ENCODE measurements at regions not wholly inside any gene's neighbourhood (a gene's known extent, or its start where the extent isn't known, plus 50 kb on each side); places are given as distances from the start of the nearest gene placed in this dataset.

- Histone ChIP-seq H3K4me1 (peaks cover 0 to 9% (median 0%) of the 10 kb centered on the region in 4 donors), H3K27ac (no peak overlapping the region), H3K9me3 (no peaks in the 10 kb centered on the region), H3K4me3 (no peak overlapping the region), H3K36me3 (no peaks in the 10 kb centered on the region), H3K27me3 (no peaks in the 10 kb centered on the region)
- intact Hi-C loops (cut with DNase I; ENCODE audit: low total_unique reads), result no loop called here
- TF ChIP-seq POLR2AphosphoS5 (IDR thresholded peaks at IDR 0.05) (no peak), EP300 (IDR thresholded peaks at IDR 0.05; ENCODE audit: low read depth) (no peak), CTCF (IDR thresholded peaks at IDR 0.05) (no peak), POLR2A (IDR thresholded peaks at IDR 0.05) (no peak)
- DNase-seq, result no peak
- 87 to 91% methylated on average over 4 of the region's 4 CpGs for WGBS, 2 donors (ENCODE audit: low coverage in 1 of 2)
- in situ Hi-C loops (cut with MboI; ENCODE audit: low pct_ligation_motif_present in 1 of 4, low pct_unique_long_range_greater_than_20kb in 1 of 4, low sequenced_read_pairs in 3 of 4), result no loop called here
These were observed 65.2 kb downstream of the CGGBP1 start for GRCh38 chr3:87993566-87993965.

GRCh38 chr3:87987952-87988351, 70.9 kb downstream of the CGGBP1 start:
- Histone ChIP-seq H3K36me3 (no peaks in the 10 kb centered on the region), H3K27me3 (no peaks in the 10 kb centered on the region), H3K27ac (no peak overlapping the region), H3K4me1 (no peaks in the 10 kb centered on the region), H3K4me3 (no peak overlapping the region), H3K9me3 (no peaks in the 10 kb centered on the region)
- 52 to 57% methylated on average over 2 of the region's 2 CpGs for WGBS, 2 donors (ENCODE audit: low coverage in 1 of 2)
- TF ChIP-seq POLR2AphosphoS5 (IDR thresholded peaks at IDR 0.05) (no peak), EP300 (IDR thresholded peaks at IDR 0.05; ENCODE audit: low read depth) (no peak), POLR2A (IDR thresholded peaks at IDR 0.05) (no peak), CTCF (IDR thresholded peaks at IDR 0.05) (no peak)
- intact Hi-C loops (cut with DNase I; ENCODE audit: low total_unique reads) (no loop called here), in situ Hi-C loops (cut with MboI; ENCODE audit: low pct_ligation_motif_present in 1 of 4, low pct_unique_long_range_greater_than_20kb in 1 of 4, low sequenced_read_pairs in 3 of 4) (no loop called here)
- no peak for DNase-seq

GRCh38 chr3:87982421-87982820, 76.4 kb downstream of the CGGBP1 start:
- 60 to 79% methylated on average over 1 to 3 of the region's 3 CpGs for WGBS, 2 donors (ENCODE audit: low coverage in 1 of 2)
- no peak for DNase-seq
- Histone ChIP-seq H3K27ac (no peak overlapping the region), H3K4me3 (no peak overlapping the region), H3K36me3 (no peaks in the 10 kb centered on the region), H3K4me1 (no peaks in the 10 kb centered on the region), H3K27me3 (no peaks in the 10 kb centered on the region), H3K9me3 (no peaks in the 10 kb centered on the region)
- intact Hi-C loops (cut with DNase I; ENCODE audit: low total_unique reads), result no loop called here
- in situ Hi-C loops (cut with MboI; ENCODE audit: low pct_ligation_motif_present in 1 of 4, low pct_unique_long_range_greater_than_20kb in 1 of 4, low sequenced_read_pairs in 3 of 4), result no loop called here
- TF ChIP-seq POLR2A (IDR thresholded peaks at IDR 0.05) (no peak), EP300 (IDR thresholded peaks at IDR 0.05; ENCODE audit: low read depth) (no peak), CTCF (IDR thresholded peaks at IDR 0.05) (no peak), POLR2AphosphoS5 (IDR thresholded peaks at IDR 0.05) (no peak)

- H3K36me3 ChIP-seq, result no peaks in the 10 kb centered on the region
- H3K27ac ChIP-seq, result no peak overlapping the region
- intact Hi-C loops (cut with DNase I; ENCODE audit: low total_unique reads), result no loop called here
- 88% methylated on average over 4 of the region's 4 CpGs; no CpG with 5 or more reads in 1 of the 2 donors for WGBS, 2 donors (ENCODE audit: low coverage in 1 of 2)
- no peak for DNase-seq
- TF ChIP-seq POLR2AphosphoS5 (IDR thresholded peaks at IDR 0.05), result no peak
- no peak for TF ChIP-seq CTCF (IDR thresholded peaks at IDR 0.05)
- no peak overlapping the region for H3K4me3 ChIP-seq
- no peaks in the 10 kb centered on the region for H3K27me3 ChIP-seq
- no peaks in the 10 kb centered on the region for H3K4me1 ChIP-seq
- H3K9me3 ChIP-seq, result no peaks in the 10 kb centered on the region
- in situ Hi-C loops (cut with MboI; ENCODE audit: low pct_ligation_motif_present in 1 of 4, low pct_unique_long_range_greater_than_20kb in 1 of 4, low sequenced_read_pairs in 3 of 4), result no loop called here
These were observed 79.3 kb downstream of the CGGBP1 start for GRCh38 chr3:87979527-87979926.
